ENCODE measurements at regions not wholly inside any gene's neighbourhood (a gene's known extent, or its start where the extent isn't known, plus 50 kb on each side); places are given as distances from the start of the nearest gene placed in this dataset.

GRCh38 chr2:31762085-31762484 is 181.3 kb upstream of the SRD5A2 start:
- TF ChIP-seq, protein P1, sequence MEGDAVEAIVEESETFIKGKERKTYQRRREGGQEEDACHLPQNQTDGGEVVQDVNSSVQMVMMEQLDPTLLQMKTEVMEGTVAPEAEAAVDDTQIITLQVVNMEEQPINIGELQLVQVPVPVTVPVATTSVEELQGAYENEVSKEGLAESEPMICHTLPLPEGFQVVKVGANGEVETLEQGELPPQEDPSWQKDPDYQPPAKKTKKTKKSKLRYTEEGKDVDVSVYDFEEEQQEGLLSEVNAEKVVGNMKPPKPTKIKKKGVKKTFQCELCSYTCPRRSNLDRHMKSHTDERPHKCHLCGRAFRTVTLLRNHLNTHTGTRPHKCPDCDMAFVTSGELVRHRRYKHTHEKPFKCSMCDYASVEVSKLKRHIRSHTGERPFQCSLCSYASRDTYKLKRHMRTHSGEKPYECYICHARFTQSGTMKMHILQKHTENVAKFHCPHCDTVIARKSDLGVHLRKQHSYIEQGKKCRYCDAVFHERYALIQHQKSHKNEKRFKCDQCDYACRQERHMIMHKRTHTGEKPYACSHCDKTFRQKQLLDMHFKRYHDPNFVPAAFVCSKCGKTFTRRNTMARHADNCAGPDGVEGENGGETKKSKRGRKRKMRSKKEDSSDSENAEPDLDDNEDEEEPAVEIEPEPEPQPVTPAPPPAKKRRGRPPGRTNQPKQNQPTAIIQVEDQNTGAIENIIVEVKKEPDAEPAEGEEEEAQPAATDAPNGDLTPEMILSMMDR (conservative IDR thresholded peaks at IDR 0.05) = no peak
- no peak for TF ChIP-seq EZH2 (IDR thresholded peaks at IDR 0.05; ENCODE audit: low read depth)

All from PC-9 (cell line).